Heart right ventricle (tissue), 16 donors: ENCODE measurements at regions not wholly inside any gene's neighbourhood (a gene's known extent, or its start where the extent isn't known, plus 50 kb on each side); places are given as distances from the start of the nearest gene placed in this dataset.
"Not testable (repeated sequence)": the region's sequence is repeated elsewhere in the genome, so short reads cannot be mapped to it uniquely, and the experiment has no call there.

Experiments used
- ATAC-seq, 8 donors: fragments of 200-7000 bp; cut with Tn5 transposase; one replicate each; pipeline ENCODE4 v1.9.1; 2020; ENCODE audit warnings: mild to moderate bottlenecking in 8 of 8, moderate library complexity in 8 of 8, moderate number of reproducible peaks in 1 of 8
- DNase-seq, 2 donors: peaks; one replicate each; pipeline ENCODE4 v3.0.0-alpha.2; 2020
- H3K27ac ChIP-seq, 10 donors: fragments of 200-600 bp; sonication (generic) in 2 of 10; one replicate each; pipeline versions ENCODE4 v1.5.0 to v1.8.0; 2020 to 2022; ENCODE audit warnings: mild to moderate bottlenecking in 3 of 10
- H3K27me3 ChIP-seq, 7 donors: fragments of 200-600 bp; one replicate each; pipeline ENCODE4 v1.8.0; 2021 to 2022; ENCODE audit warnings: mild to moderate bottlenecking in 2 of 7
- H3K36me3 ChIP-seq, 9 donors: fragments of 200-600 bp; sonication (generic) in 1 of 9; one replicate each; pipeline versions ENCODE4 v1.5.0 to v1.8.0; 2020 to 2022; ENCODE audit warnings: mild to moderate bottlenecking in 2 of 9
- H3K4me1 ChIP-seq, 9 donors: fragments of 200-600 bp; sonication (generic) in 1 of 9; one replicate each; pipeline versions ENCODE4 v1.5.0 to v1.8.0; 2020 to 2022; ENCODE audit warnings: mild to moderate bottlenecking in 4 of 9
- H3K4me3 ChIP-seq, 10 donors: fragments of 200-600 bp; sonication (generic) in 2 of 10; one replicate each; pipeline versions ENCODE4 v1.5.0 to v1.8.0; 2020 to 2022; ENCODE audit warnings: mild to moderate bottlenecking in 7 of 10, moderate library complexity in 2 of 10
- H3K9me3 ChIP-seq, 11 donors: fragments of 200-600 bp in 10 of 11; sonication (generic) in 2 of 11; one replicate each; pipeline versions ENCODE4 v1.5.0 to v1.8.0; 2013 to 2022; ENCODE audit warnings: mild to moderate bottlenecking in 2 of 11, control low read depth in 1 of 11, moderate library complexity in 1 of 11
- CTCF ChIP-seq, 9 donors: fragments of 200-600 bp; sonication (generic) in 2 of 9; IDR thresholded peaks; one replicate each; pipeline versions ENCODE4 v1.5.0 to v1.8.0; 2021 to 2022; ENCODE audit warnings: antibody characterized with exemption in 9 of 9, mild to moderate bottlenecking in 5 of 9, moderate library complexity in 1 of 9
- WGBS, 2 donors: extraction: QIAGEN DNeasy Blood & Tissue Kit; methylation state at CpG; one replicate each; pipeline ENCODE4 v1.1.7; 2013; ENCODE audit warnings: inconsistent platforms in 1 of 2; 5-methylcytosine and 5-hydroxymethylcytosine counted together
- intact Hi-C, 10 donors: fragments of 100-400 bp; cut with DNase I; formaldehyde crosslinking; loops; one replicate each; pipeline versions ENCODE4 v1.11.1 to v1.14.2; 2022
- donor health status: Arrhythmogenic right ventricular cardiomyopathy.
- donor health status: ischemic (EF 13 %, LVEDD 7.1; RV severe dilation, severe dysfunction).
- donor health status: healthy with polysubstance abuse.
- donor health status: DM: no; HTN: yes; CAD: no.
- donor health status: DM: no; HTN: no; CAD: no.
- donor health status: ischemic (EF 25% LVEDD 6.9; RV normal size, moderate dysfunction).
- donor health status: ischemic (EF 25% LVEDD 5.7; RV mildly dilated, moderate dysfunction).
- donor health status: healthy.
- donor health status: DM: yes; HTN: yes; CAD: no.
- donor health status: Ischemic cardiomyopathy.
- donor health status: ischemic (EF 35%, LVEDD 5.7; RV mildly dilated, moderate dysfunction).
- donor health status: nonischemic (EF 11% LVEDD 7.7; RV severe dilation, severe dysfunction).
- donor health status: DM: yes; HTN: yes; CAD: no.
- donor health status: PGD.
- donor health status: ischemic (EF 29% LVEDD 5.4; RV normal size, mild dysfunction).
- donor health status: nonischemic (EF 23%, LVEDD 6.1; RV moderate dilation, normal function).

GRCh38 chr7:91357901-91358300, 93.7 kb downstream of the FZD1 start:
- no peak for TF ChIP-seq CTCF (IDR thresholded peaks at IDR 0.05)
- Histone ChIP-seq H3K4me3 (no peak overlapping the region), H3K27me3 (peaks cover 0 to 3% (median 0%) of the 10 kb centered on the region in 7 donors), H3K9me3 (no peaks in the 10 kb centered on the region), H3K27ac (no peak overlapping the region), H3K36me3 (no peaks in the 10 kb centered on the region), H3K4me1 (no peaks in the 10 kb centered on the region)
- no peak for DNase-seq
- ATAC-seq: no peak
- WGBS, 2 donors: 96 to 98% methylated on average over 1 of the region's 1 CpG
- intact Hi-C loops: no loop called here

GRCh38 chr7:91358303-91358702, 94.1 kb downstream of the FZD1 start:
- Histone ChIP-seq H3K4me1 (no peaks in the 10 kb centered on the region), H3K27ac (no peak overlapping the region), H3K9me3 (no peaks in the 10 kb centered on the region), H3K27me3 (no peaks in the 10 kb centered on the region), H3K36me3 (no peaks in the 10 kb centered on the region), H3K4me3 (no peak overlapping the region)
- no peak for TF ChIP-seq CTCF (IDR thresholded peaks at IDR 0.05)
- intact Hi-C loops: no loop called here
- ATAC-seq (no peak), DNase-seq (no peak)
- 89 to 92% methylated on average over 2 of the region's 2 CpGs for WGBS, 2 donors

- intact Hi-C loops, H3K36me3 ChIP-seq, H3K4me3 ChIP-seq, H3K9me3 ChIP-seq, H3K27ac ChIP-seq, ATAC-seq, H3K27me3 ChIP-seq, DNase-seq, H3K4me1 ChIP-seq: not testable (repeated sequence)
- 79 to 80% methylated on average over 5 of the region's 5 CpGs for WGBS, 2 donors
These were observed 100.9 kb downstream of the FZD1 start for GRCh38 chr7:91365097-91365496.

- Histone ChIP-seq H3K36me3 (no peaks in the 10 kb centered on the region), H3K4me3 (no peak overlapping the region), H3K27me3 (no peaks in the 10 kb centered on the region), H3K27ac (no peak overlapping the region), H3K4me1 (no peaks in the 10 kb centered on the region), H3K9me3 (no peaks in the 10 kb centered on the region)
- no peak for TF ChIP-seq CTCF (IDR thresholded peaks at IDR 0.05)
- DNase-seq (no peak), ATAC-seq (no peak)
- intact Hi-C loops: no loop called here
These were observed 101.9 kb downstream of the FZD1 start for GRCh38 chr7:91366091-91366490.

GRCh38 chr7:91367812-91368578, 103.8 kb downstream of the FZD1 start:
- no peaks in the 10 kb centered on the region for H3K27me3 ChIP-seq
- no peak for DNase-seq
- TF ChIP-seq CTCF (IDR thresholded peaks at IDR 0.05): no peak
- H3K4me1 ChIP-seq: peaks cover 0 to 11% (median 0%) of the 10 kb centered on the region in 9 donors
- 89 to 92% methylated on average over 6 of the region's 6 CpGs for WGBS, 2 donors
- H3K36me3 ChIP-seq: no peaks in the 10 kb centered on the region
- no peak for ATAC-seq
- H3K9me3 ChIP-seq: no peaks in the 10 kb centered on the region
- H3K27ac ChIP-seq: no peak overlapping the region
- intact Hi-C loops: no loop called here
- no peak overlapping the region for H3K4me3 ChIP-seq
